ENCODE measurements at regions not wholly inside any gene's neighbourhood (a gene's known extent, or its start where the extent isn't known, plus 50 kb on each side); places are given as distances from the start of the nearest gene placed in this dataset.
"Not testable (repeated sequence)": the region's sequence is repeated elsewhere in the genome, so short reads cannot be mapped to it uniquely, and the experiment has no call there.

DNA sequence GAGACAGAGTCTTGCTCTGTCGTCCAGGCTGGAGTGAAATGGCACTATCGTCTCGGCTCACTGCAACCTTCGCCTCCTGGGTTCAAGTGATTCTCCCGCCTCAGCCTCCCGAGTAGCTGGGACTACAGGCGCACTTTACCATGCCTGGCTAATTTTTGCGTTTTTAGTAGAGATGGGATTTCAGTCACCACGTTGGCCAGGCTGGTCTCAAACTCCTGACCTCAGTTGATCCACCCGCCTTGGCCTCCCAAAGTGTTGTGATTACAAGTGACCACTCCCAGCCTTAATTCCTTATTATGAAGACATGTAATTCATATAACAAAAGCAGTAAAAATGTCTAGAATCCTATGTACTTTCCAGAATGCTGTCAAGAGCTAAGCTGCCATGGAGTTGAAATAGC lies 434.5 kb upstream of the ZNG1F start:
- not testable (repeated sequence) for DNase-seq (ENCODE audit: low read depth)

- not testable (repeated sequence) for DNase-seq (ENCODE audit: low read depth)
Observed at GRCh38 chr9:41619254-41619653, 430.1 kb upstream of the ZNG1F start.

GRCh38 chr9:41606961-41607547 lies 417.9 kb upstream of the ZNG1F start:
- DNase-seq (ENCODE audit: low read depth) = not testable (repeated sequence)

GRCh38 chr9:41565572-41565971 lies 376.5 kb upstream of the ZNG1F start:
- DNase-seq (ENCODE audit: low read depth) = peak; percentile 0

Measured in Daoy (cell line).